ENCODE measurements at regions not wholly inside any gene's neighbourhood (a gene's known extent, or its start where the extent isn't known, plus 50 kb on each side); places are given as distances from the start of the nearest gene placed in this dataset.
"Not testable (repeated sequence)": the region's sequence is repeated elsewhere in the genome, so short reads cannot be mapped to it uniquely, and the experiment has no call there.

DNA sequence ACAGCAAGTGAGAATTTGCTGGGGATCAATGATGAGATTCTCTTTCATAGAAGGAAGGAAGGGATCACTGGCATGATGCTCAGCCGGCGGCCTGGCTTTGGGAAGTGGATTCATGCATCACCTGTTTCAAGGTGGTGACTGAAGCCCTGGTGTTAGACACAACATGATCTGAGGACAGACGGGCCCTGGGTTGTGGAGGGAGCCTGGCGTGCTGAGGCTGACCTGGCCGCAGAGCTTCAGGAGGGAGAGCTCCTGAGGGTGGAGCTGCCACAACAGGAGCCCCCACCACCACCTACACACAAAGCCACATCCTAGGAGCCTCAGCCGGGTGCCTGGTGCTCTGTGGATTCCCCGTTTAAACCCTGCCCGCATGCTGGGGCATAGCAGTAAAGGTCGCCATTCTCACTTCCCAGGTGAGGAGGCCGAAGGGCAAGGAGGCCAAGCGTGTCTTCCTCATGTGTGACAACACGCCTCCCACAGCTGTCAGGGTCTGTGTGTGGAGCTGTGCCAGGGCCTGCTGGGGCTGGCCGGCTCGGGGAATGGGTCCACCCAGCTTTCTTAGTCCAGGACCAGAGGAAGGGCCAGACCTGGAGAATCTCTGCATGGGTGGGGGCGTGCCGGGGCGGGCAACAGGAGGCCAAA, 107.0 kb downstream of the ERMARD start:
- Histone ChIP-seq H3K36me3 (ENCODE audit: insufficient read depth, low read length) (no peaks in the 10 kb centered on the region), H2AFZ (ENCODE audit: low read depth, low read length) (no peak overlapping the region), H3K9ac (ENCODE audit: low read depth, low read length) (no peak overlapping the region), H3K27me3 (ENCODE audit: insufficient read depth, low read length, poor library complexity) (no peaks in the 10 kb centered on the region), H3K4me2 (ENCODE audit: insufficient read depth, low read length) (no peak overlapping the region), H3K4me3 (ENCODE audit: low read depth in 1 of 2, low read length in 2 of 2) (no peak overlapping the region), H4K20me1 (ENCODE audit: insufficient read depth, low read length) (no peaks in the 10 kb centered on the region), H3K9me3 (ENCODE audit: insufficient read depth, low read length, severe bottlenecking) (peaks cover 11% of the 10 kb centered on the region), H3K27ac (ENCODE audit: low read length) (no peak overlapping the region), H3K79me2 (ENCODE audit: insufficient read depth, low read length) (no peaks in the 10 kb centered on the region), H3K4me1 (ENCODE audit: insufficient read depth, low read length) (peaks cover 8% of the 10 kb centered on the region)
- no peak for ATAC-seq (ENCODE audit: insufficient read depth, low read depth)
- DNase-seq = no peak
- TF ChIP-seq, protein P1, sequence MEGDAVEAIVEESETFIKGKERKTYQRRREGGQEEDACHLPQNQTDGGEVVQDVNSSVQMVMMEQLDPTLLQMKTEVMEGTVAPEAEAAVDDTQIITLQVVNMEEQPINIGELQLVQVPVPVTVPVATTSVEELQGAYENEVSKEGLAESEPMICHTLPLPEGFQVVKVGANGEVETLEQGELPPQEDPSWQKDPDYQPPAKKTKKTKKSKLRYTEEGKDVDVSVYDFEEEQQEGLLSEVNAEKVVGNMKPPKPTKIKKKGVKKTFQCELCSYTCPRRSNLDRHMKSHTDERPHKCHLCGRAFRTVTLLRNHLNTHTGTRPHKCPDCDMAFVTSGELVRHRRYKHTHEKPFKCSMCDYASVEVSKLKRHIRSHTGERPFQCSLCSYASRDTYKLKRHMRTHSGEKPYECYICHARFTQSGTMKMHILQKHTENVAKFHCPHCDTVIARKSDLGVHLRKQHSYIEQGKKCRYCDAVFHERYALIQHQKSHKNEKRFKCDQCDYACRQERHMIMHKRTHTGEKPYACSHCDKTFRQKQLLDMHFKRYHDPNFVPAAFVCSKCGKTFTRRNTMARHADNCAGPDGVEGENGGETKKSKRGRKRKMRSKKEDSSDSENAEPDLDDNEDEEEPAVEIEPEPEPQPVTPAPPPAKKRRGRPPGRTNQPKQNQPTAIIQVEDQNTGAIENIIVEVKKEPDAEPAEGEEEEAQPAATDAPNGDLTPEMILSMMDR (IDR thresholded peaks at IDR 0.05; ENCODE audit: borderline replicate concordance, extremely low read depth, low read length, poor library complexity, severe bottlenecking) = no peak
- no peak for TF ChIP-seq EZH2 (IDR thresholded peaks at IDR 0.05; ENCODE audit: borderline replicate concordance, low read depth, low read length, severe bottlenecking)

DNA sequence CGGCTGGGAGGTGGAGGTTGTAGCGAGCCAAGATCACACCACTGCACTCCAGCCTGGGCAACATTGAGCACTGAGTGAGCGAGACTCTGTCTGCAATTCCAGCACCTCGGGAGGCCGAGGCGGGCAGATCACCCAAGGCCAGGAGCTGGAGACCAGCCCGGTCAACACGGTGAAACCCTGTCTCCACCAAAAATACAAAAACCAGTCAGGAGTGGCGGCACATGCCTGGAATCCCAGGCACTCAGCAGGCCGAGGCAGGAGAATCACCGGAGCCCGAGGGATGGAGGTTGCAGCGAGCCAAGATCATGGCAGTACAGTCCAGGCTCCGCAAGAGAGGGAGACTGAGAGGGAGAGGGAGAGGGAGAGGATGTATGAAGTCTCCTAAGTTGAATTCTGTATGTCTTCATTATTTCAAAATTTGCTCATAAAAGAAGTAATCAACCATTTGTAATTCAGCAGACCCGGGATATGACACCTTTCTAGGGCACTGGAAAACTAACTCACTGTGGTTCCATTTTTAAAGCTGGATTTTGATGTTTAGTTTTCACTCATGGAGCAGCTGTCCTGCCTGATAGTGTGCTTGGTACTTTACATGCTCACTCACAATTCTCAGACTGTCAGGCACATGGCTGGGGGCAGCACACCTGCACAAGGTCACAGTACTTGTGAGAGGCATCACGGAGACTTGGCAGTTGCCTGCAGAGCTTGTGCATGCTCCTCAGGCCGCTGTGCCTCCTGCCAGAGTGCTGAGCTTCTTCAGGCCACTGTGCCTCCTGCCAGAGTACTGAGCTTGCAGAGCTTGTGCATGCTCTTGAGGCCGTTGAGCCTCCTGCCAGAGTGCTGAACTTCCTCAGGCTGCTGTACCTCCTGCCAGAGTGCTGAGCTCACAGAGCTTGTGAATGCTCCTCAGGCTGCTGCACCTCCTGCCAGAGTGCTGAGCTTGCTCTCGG, 106.2 kb downstream of the ERMARD start:
- Histone ChIP-seq H3K79me2 (ENCODE audit: insufficient read depth, low read length) (no peaks in the 10 kb centered on the region), H3K4me3 (ENCODE audit: low read depth in 1 of 2, low read length in 2 of 2) (no peak overlapping the region), H3K36me3 (ENCODE audit: insufficient read depth, low read length) (no peaks in the 10 kb centered on the region), H3K9ac (ENCODE audit: low read depth, low read length) (no peak overlapping the region), H3K27ac (ENCODE audit: low read length) (no peak overlapping the region), H4K20me1 (ENCODE audit: insufficient read depth, low read length) (no peaks in the 10 kb centered on the region), H3K4me1 (ENCODE audit: insufficient read depth, low read length) (peaks cover 8% of the 10 kb centered on the region), H3K4me2 (ENCODE audit: insufficient read depth, low read length) (no peak overlapping the region), H2AFZ (ENCODE audit: low read depth, low read length) (no peak overlapping the region), H3K27me3 (ENCODE audit: insufficient read depth, low read length, poor library complexity) (no peaks in the 10 kb centered on the region), H3K9me3 (ENCODE audit: insufficient read depth, low read length, severe bottlenecking) (peaks cover 11% of the 10 kb centered on the region)
- TF ChIP-seq EZH2 (IDR thresholded peaks at IDR 0.05; ENCODE audit: borderline replicate concordance, low read depth, low read length, severe bottlenecking) = no peak
- TF ChIP-seq, protein P1 (IDR thresholded peaks at IDR 0.05; ENCODE audit: borderline replicate concordance, extremely low read depth, low read length, poor library complexity, severe bottlenecking) = no peak
- ATAC-seq (ENCODE audit: insufficient read depth, low read depth) (no peak), DNase-seq (no peak)

DNA sequence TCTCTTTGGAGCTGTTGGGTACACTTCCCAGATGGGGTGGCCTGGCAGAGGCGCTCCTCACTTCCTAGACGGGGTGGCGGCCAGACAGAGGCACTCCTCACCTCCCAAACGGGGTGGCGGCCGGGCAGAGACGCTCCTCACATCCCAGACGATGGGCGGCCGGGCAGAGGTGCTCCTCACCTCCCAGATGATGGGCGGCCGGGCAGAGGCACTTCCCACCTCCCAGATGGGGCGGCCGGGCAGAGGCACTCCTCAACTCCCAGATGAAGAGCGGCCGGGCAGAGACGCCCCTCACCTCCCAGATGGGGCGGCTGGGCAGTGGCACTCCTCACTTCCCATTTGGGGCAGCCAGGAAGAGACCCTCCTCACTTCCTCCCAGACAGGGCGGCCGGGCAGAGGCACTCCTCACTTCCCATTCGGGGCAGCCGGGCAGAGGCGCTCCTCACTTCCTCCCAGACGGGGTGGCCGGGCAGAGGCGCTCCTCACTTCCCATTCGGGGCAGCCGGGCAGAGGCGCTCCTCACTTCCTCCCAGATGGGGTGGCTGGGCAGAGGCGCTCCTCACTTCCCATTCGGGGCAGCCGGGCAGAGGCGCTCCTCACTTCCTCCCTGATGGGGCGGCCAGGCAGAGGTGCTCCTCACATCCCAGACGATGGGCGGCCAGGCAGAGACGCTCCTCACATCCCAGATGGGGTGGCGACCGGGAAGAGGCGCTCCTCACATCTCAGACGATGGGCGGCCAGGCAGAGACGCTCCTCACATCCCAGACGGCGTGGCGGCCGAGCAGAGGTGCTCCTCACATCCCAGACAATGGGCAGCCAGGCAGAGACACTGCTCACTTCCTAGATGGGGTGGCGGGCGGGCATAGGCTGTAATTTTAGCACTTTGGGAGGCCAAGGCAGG, 105.3 kb downstream of the ERMARD start:
- not testable (repeated sequence) for H3K27me3 ChIP-seq (ENCODE audit: insufficient read depth, low read length, poor library complexity); H3K79me2 ChIP-seq (ENCODE audit: insufficient read depth, low read length); H3K4me1 ChIP-seq (ENCODE audit: insufficient read depth, low read length); H3K36me3 ChIP-seq (ENCODE audit: insufficient read depth, low read length); H4K20me1 ChIP-seq (ENCODE audit: insufficient read depth, low read length); H2AFZ ChIP-seq (ENCODE audit: low read depth, low read length); ATAC-seq (ENCODE audit: insufficient read depth, low read depth); H3K9ac ChIP-seq (ENCODE audit: low read depth, low read length); H3K4me3 ChIP-seq (ENCODE audit: low read depth in 1 of 2, low read length in 2 of 2); H3K27ac ChIP-seq (ENCODE audit: low read length); DNase-seq; H3K4me2 ChIP-seq (ENCODE audit: insufficient read depth, low read length)
- peaks cover 11% of the 10 kb centered on the region for H3K9me3 ChIP-seq (ENCODE audit: insufficient read depth, low read length, severe bottlenecking)

Data from DND-41 (cell line).